WERI-Rb-1 (cell line): ENCODE measurements at regions not wholly inside any gene's neighbourhood (a gene's known extent, or its start where the extent isn't known, plus 50 kb on each side); places are given as distances from the start of the nearest gene placed in this dataset.

Experiments
- DNase-seq: peaks from one replicate; pipeline ENCODE4 v3.0.0-alpha.2; 2020
- H3K27ac ChIP-seq: fragments of 250-450 bp; sonication (Bioruptor Pico); 2 replicates; pipeline ENCODE4 v1.5.1; 2020; ENCODE audit warnings: mild to moderate bottlenecking, moderate library complexity
- H3K27me3 ChIP-seq: fragments of 250-450 bp; sonication (Bioruptor Pico); 2 replicates; pipeline ENCODE4 v1.5.1; 2021; ENCODE audit warnings: mild to moderate bottlenecking, low read depth, moderate library complexity; ENCODE audit not compliant: insufficient read depth, severe bottlenecking
- H3K36me3 ChIP-seq: fragments of 250-450 bp; sonication (Bioruptor Pico); 2 replicates; pipeline ENCODE4 v1.5.1; 2020; ENCODE audit warnings: mild to moderate bottlenecking, moderate library complexity
- H3K4me3 ChIP-seq: 2 replicates; pipeline ENCODE4 v1.5.1; 2011; ENCODE audit warnings: low read depth, mild to moderate bottlenecking, control low read depth, low read length
- H3K9me3 ChIP-seq: fragments of 250-450 bp; sonication (Bioruptor Pico); 2 replicates; pipeline ENCODE4 v1.5.1; 2021; ENCODE audit warnings: mild to moderate bottlenecking, moderate library complexity; ENCODE audit not compliant: severe bottlenecking
- TF ChIP-seq, protein P1 (sequence below): IDR thresholded peaks from 2 replicates; pipeline ENCODE4 v1.5.1; 2011; ENCODE audit warnings: low read depth, mild to moderate bottlenecking, control low read depth, inconsistent platforms, low read length

DNA sequence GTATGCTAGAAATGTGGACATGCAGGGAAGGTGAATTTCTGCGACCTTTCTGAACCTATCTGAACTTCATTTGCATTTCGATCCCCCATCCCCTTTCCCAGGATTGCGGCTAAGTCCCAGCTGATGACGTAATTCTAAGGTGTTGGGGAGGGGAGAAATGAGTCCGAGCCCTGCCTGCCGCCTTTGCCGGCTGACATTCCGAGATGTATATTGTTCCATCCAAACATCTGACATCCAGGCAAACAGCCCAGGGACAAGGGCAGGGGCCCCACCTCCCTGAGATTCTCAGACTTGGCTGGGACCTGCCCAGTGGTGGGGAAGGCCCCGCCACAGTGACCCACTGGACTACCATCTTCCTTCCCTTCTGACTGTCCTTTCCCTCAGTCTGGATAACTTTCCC, 494.6 kb downstream of the ENC1 start:
- Histone ChIP-seq H3K27me3 (no peaks in the 10 kb centered on the region), H3K36me3 (no peaks in the 10 kb centered on the region), H3K4me3 (no peak overlapping the region), H3K27ac (no peak overlapping the region), H3K9me3 (no peaks in the 10 kb centered on the region)
- no peak for DNase-seq
- TF ChIP-seq, protein P1, sequence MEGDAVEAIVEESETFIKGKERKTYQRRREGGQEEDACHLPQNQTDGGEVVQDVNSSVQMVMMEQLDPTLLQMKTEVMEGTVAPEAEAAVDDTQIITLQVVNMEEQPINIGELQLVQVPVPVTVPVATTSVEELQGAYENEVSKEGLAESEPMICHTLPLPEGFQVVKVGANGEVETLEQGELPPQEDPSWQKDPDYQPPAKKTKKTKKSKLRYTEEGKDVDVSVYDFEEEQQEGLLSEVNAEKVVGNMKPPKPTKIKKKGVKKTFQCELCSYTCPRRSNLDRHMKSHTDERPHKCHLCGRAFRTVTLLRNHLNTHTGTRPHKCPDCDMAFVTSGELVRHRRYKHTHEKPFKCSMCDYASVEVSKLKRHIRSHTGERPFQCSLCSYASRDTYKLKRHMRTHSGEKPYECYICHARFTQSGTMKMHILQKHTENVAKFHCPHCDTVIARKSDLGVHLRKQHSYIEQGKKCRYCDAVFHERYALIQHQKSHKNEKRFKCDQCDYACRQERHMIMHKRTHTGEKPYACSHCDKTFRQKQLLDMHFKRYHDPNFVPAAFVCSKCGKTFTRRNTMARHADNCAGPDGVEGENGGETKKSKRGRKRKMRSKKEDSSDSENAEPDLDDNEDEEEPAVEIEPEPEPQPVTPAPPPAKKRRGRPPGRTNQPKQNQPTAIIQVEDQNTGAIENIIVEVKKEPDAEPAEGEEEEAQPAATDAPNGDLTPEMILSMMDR = no peak

DNA sequence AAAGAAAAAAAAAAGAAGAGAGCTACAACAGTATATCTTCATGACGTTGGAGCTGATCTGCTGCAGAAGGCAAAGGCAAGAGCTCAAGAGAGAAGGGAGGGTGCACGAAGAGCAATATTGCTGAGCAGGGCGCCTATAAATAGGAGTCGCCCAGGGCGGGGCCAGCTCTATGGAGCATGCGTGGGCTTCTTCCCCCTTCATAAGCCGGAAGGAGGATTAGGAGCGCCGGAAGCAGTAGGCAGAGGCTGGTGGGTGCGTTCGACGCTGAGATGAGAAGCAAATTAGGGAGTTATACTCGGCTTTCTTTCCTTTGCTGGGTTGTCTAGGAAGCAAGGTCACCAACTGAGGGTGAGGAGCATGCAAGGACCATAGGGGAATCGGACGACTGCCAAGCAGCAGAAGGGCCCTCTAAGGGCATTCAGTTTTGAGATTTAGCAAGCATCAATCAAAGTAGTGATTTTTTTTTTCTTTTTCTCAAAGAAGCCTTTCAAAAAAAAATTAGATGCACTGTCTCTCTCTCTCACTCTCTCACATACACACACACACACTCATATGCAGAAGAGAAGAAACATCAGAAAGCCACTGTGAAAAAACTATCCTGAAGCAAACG, 496.7 kb downstream of the ENC1 start:
- no peak overlapping the region for H3K4me3 ChIP-seq
- no peak overlapping the region for H3K27ac ChIP-seq
- TF ChIP-seq, protein P1 = no peak
- no peaks in the 10 kb centered on the region for H3K36me3 ChIP-seq
- peak; percentile 28 for DNase-seq
- no peaks in the 10 kb centered on the region for H3K27me3 ChIP-seq
- no peaks in the 10 kb centered on the region for H3K9me3 ChIP-seq

GRCh38 chr5:74143151-74143550, 497.4 kb downstream of the ENC1 start:
- Histone ChIP-seq H3K27me3 (no peaks in the 10 kb centered on the region), H3K27ac (no peak overlapping the region), H3K36me3 (no peaks in the 10 kb centered on the region), H3K4me3 (no peak overlapping the region), H3K9me3 (no peaks in the 10 kb centered on the region)
- DNase-seq = no peak
- TF ChIP-seq, protein P1 = no peak

DNA sequence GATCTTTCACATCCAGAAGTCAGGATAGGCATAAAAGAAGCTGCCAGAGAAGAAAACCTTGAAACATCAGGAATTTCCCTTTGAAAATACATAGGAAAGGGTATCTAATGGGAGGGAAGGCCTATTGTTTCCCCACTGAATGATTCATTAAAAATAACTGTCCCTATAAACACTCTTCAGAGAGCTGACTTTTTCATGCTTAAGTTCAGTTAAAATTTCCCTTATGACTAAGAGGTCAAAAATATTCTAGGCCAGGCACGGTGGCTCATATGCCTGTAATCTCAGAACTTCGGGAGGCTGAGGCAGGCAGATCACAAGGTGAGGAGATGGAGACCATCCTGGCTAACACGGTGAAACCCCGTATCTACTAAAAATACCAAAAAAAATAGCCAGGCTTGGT, 499.5 kb downstream of the ENC1 start:
- Histone ChIP-seq H3K27ac (no peak overlapping the region), H3K27me3 (no peaks in the 10 kb centered on the region), H3K4me3 (no peak overlapping the region), H3K36me3 (no peaks in the 10 kb centered on the region), H3K9me3 (no peaks in the 10 kb centered on the region)
- DNase-seq = no peak
- TF ChIP-seq, protein P1 = no peak

- TF ChIP-seq, protein P1 = no peak
- Histone ChIP-seq H3K27ac (no peak overlapping the region), H3K27me3 (no peaks in the 10 kb centered on the region), H3K36me3 (no peaks in the 10 kb centered on the region), H3K9me3 (no peaks in the 10 kb centered on the region), H3K4me3 (no peak overlapping the region)
- no peak for DNase-seq
These were observed 500.1 kb downstream of the ENC1 start for GRCh38 chr5:74140409-74140808.

GRCh38 chr5:74139589-74139988, 500.9 kb downstream of the ENC1 start:
- TF ChIP-seq, protein P1 = no peak
- Histone ChIP-seq H3K27me3 (no peaks in the 10 kb centered on the region), H3K4me3 (no peak overlapping the region), H3K36me3 (no peaks in the 10 kb centered on the region), H3K27ac (no peak overlapping the region), H3K9me3 (no peaks in the 10 kb centered on the region)
- DNase-seq = no peak
